HG03135 (cell line): ENCODE measurements at regions not wholly inside any gene's neighbourhood (a gene's known extent, or its start where the extent isn't known, plus 50 kb on each side); places are given as distances from the start of the nearest gene placed in this dataset.
"Not testable (repeated sequence)": the region's sequence is repeated elsewhere in the genome, so short reads cannot be mapped to it uniquely, and the experiment has no call there.

Experiments used
- ATAC-seq: cut with Tn5 transposase; IDR thresholded peaks from one replicate; pipeline ENCODE4 v1.9.1; 2021; ENCODE audit warnings: mild to moderate bottlenecking, moderate library complexity; ENCODE audit not compliant: unreplicated experiment

- no peak for ATAC-seq
Measured at GRCh38 chr4:186845137-186845842, 121.6 kb upstream of the FAT1 start.

- ATAC-seq, result no peak
Measured at GRCh38 chr4:186846426-186846825, 122.8 kb upstream of the FAT1 start.

GRCh38 chr4:186847429-186848131 lies 123.9 kb upstream of the FAT1 start:
- ATAC-seq, result not testable (repeated sequence)

- no peak for ATAC-seq
Measured at GRCh38 chr4:186848437-186848836, 124.8 kb upstream of the FAT1 start.

- ATAC-seq, result no peak
Measured at GRCh38 chr4:186851291-186852072, 127.8 kb upstream of the FAT1 start.

GRCh38 chr4:186852073-186852420 lies 128.4 kb upstream of the FAT1 start:
- ATAC-seq, result no peak

GRCh38 chr4:186852964-186853391 lies 129.3 kb upstream of the FAT1 start:
- ATAC-seq, result peak; percentile 77

- ATAC-seq, result no peak
Measured at GRCh38 chr4:186854256-186854655, 130.6 kb upstream of the FAT1 start.

GRCh38 chr4:186855111-186855510 lies 131.5 kb upstream of the FAT1 start:
- no peak for ATAC-seq

GRCh38 chr4:186857793-186858192 lies 134.1 kb upstream of the FAT1 start:
- ATAC-seq, result no peak

GRCh38 chr4:186858355-186858754 lies 134.7 kb upstream of the FAT1 start:
- no peak for ATAC-seq

- no peak for ATAC-seq
Measured at GRCh38 chr4:186859420-186859819, 135.8 kb upstream of the FAT1 start.

GRCh38 chr4:186861317-186861716 lies 137.7 kb upstream of the FAT1 start:
- no peak for ATAC-seq

GRCh38 chr4:186871856-186872255 lies 148.2 kb upstream of the FAT1 start:
- no peak for ATAC-seq

GRCh38 chr4:186873095-186873494 lies 149.4 kb upstream of the FAT1 start:
- ATAC-seq, result not testable (repeated sequence)

- ATAC-seq, result no peak
Measured at GRCh38 chr4:186875476-186875875, 151.8 kb upstream of the FAT1 start.

- no peak for ATAC-seq
Measured at GRCh38 chr4:186876961-186877626, 153.4 kb upstream of the FAT1 start.

GRCh38 chr4:186878203-186878776 lies 154.6 kb upstream of the FAT1 start:
- no peak for ATAC-seq

GRCh38 chr4:186881521-186882220 lies 158.0 kb upstream of the FAT1 start:
- no peak for ATAC-seq

- no peak for ATAC-seq
Measured at GRCh38 chr4:186882293-186882692, 158.6 kb upstream of the FAT1 start.
